HG02610 (cell line): ENCODE measurements at regions not wholly inside any gene's neighbourhood (a gene's known extent, or its start where the extent isn't known, plus 50 kb on each side); places are given as distances from the start of the nearest gene placed in this dataset.
A peak's percentile ranks its signal among the peaks of the same experiment; 100 is the strongest.
"Not testable (repeated sequence)": the region's sequence is repeated elsewhere in the genome, so short reads cannot be mapped to it uniquely, and the experiment has no call there.

Experiments used
- ATAC-seq: cut with Tn5 transposase; IDR thresholded peaks from one replicate; pipeline ENCODE4 v1.9.1; 2021; ENCODE audit warnings: mild to moderate bottlenecking, moderate library complexity; ENCODE audit not compliant: unreplicated experiment

- no peak for ATAC-seq
Measured at GRCh38 chr14:46444666-46445065, 206.9 kb downstream of the RPL10L start.

GRCh38 chr14:46433381-46433780 is 218.2 kb downstream of the RPL10L start:
- no peak for ATAC-seq

- no peak for ATAC-seq
Measured at GRCh38 chr14:46432516-46432915, 219.1 kb downstream of the RPL10L start.

DNA sequence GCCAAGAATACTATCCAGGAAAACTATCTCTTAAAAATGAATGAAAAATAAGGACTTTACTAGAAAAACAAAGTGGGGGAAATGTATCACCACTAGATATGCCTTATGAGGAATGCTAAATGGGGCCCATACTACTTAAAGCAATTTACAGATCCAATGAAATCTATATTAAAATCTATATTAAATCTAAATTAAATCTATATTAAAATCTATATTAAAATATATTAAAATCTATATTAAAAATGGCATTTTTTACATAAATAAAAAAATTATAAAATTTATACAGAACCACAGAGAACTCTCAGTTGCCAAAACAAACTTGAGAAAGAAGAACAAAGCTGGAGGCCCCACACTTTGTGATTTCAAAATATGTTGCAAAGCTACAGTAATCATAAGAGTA is 234.5 kb downstream of the RPL10L start:
- no peak for ATAC-seq

DNA sequence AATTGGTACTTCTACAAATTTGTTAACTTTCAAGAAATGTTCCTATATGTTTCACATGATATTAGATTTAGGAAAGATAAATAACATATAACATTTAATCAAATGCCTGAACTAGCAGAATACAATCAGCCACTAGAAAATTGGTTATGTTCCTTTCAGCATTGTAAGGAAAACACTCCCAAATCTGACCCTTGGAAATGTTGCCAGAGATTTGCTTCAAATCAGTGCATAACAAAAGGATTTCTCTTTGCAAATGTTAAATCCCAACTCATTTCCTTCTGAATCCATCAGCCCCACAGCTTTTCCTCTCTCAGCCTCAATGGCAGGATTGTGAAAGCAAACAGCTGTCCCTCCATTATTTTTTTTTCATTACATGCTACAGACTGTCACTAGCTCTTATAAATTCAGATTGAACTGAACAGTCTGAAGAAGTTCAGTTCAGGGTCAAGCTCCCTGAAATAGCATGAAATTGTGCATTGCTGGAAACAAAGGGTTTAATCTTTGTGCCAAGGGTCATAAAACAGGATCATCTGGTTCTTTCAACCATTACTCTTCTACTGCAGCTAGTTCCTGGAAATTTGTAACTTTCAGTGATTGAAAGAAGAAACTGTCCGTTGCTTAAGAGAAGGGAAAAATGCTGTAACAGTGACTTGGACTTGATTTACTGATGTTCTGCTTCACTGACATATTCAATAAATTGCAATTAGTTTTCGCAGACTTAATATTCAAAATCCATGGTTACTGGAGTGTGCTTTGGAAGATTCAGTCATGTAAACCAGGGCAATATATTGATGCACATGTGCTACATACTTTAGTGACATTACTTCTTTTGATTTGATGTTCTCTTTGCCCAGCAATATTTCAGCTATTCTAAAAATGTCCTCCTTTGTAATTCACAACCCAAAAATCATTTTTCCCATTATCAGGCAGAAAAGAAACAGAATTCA is 246.4 kb downstream of the RPL10L start:
- no peak for ATAC-seq

- ATAC-seq = not testable (repeated sequence)
Measured at GRCh38 chr14:46402001-46402690, 249.4 kb downstream of the RPL10L start.

DNA sequence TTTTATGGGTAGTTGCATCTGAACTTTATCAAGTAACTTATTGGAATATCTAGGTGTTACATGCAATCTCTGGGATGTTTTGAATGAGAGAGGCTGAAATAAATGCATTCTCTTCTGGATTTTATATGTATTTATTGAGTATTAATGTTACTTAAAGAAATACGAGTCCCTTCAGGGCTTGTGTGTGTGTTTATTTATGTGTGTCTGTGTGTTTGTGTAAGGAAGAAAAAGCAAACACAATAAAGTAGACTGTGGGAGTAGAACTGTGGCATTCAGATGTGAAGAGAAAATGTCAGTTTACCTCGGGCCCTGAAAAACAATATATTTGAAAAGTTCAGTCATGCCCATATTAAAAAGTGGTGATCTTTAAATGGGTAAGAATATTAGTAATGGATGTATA is 250.5 kb downstream of the RPL10L start:
- no peak for ATAC-seq

- ATAC-seq = no peak
Measured at GRCh38 chr14:46399049-46399448, 252.5 kb downstream of the RPL10L start.

- no peak for ATAC-seq
Measured at GRCh38 chr14:46384611-46385010, 267.0 kb downstream of the RPL10L start.

DNA sequence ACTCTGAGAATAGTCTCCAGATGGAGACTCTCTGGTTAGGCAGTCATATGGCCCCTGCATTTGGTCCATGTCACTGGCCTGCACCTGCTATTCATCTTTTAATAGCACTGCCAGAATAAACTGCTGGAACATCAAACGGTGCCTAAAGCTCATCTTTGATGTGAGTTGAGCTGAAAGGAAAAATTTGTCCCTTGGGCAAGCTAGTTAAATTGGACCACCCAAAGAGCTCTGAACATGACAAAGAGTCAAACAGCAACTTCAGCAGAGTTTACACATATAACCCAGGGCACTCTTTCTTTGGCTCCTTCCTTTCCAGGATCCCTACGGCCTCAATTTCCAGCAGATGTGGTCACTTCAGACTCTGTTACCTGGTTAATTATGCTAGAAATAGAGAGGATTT is 269.9 kb downstream of the RPL10L start:
- no peak for ATAC-seq

GRCh38 chr14:46378248-46378647 is 273.3 kb downstream of the RPL10L start:
- no peak for ATAC-seq

DNA sequence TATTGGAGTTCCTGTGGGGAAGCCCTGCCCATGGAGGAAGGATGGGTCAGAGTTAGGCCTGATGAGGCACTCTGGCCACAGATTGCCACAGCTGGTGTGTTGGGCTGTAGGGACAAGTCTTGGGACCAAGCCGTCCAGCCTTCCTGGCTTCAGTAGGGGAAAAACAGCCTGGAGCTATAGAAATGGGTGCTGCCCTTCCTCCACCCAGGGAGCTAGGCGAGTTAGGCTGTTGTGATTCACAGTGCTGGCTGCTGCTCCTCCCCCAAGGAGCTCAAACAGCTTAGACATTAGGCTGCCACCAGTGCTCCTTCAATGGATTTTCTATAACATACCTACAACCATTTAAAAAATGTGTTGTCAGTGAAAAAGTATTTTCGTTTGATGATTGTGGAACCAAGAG is 274.3 kb downstream of the RPL10L start:
- no peak for ATAC-seq

GRCh38 chr14:46369391-46369790 is 282.2 kb downstream of the RPL10L start:
- ATAC-seq = no peak

DNA sequence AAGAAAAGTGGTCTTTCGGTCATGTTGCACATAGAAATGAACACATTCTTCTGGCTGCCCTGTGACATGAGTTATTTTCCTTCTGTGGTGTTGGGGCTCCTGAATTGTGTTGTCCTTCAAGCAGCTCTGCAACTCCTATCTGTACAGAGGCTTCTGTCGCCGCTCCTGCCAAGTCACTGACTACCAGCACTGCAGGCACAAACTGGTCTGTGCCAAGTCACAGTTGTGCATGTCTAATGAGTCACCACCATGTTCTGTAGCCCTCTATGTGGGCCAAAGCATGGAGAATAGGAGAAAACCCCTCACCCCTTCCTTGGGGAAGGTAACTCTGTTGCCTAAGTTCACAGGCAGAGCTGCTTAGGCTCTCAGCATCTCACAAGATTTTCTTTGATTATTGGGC is 283.3 kb downstream of the RPL10L start:
- no peak for ATAC-seq

- ATAC-seq = no peak
Measured at GRCh38 chr14:46352844-46353243, 298.7 kb downstream of the RPL10L start.

GRCh38 chr14:46344327-46344937 is 307.1 kb downstream of the RPL10L start:
- ATAC-seq = peak; percentile 91

GRCh38 chr14:46325777-46326176 is 325.8 kb downstream of the RPL10L start:
- no peak for ATAC-seq

DNA sequence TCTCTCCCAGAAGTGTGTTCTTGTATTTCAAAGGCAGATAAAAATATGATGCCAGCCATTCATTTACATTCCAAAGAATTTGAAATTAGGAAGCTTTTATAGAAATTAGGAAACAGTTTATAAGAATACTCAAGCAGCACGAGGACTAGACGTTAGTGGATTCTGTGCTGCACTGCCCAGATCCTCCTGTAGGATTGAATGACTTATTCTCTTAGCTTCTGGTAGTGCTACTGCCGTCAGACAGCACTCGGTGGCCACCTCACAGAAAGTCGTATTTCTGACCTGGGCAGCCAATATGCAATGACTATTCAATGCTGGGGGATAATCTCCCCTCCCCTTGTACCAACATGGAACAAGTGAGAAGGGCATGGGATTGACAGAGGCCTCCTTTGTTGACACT is 326.4 kb downstream of the RPL10L start:
- ATAC-seq = no peak

DNA sequence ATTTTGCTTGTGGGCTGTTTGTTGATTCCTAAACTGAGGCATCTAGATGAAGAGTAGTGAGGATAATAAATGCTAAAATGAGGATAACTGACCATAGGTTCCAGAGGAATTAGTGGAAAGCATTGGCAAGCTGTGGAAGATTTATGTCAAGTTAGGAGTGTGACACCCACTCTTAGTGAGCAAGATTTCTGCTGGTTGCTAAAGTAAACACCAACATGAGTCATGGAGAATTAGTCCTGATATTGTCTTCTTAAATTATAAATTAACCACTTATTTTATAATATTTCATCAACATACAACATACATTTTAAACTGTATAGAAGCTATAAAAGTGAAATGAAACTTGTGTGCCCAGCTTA is 328.2 kb downstream of the RPL10L start:
- ATAC-seq = no peak

- no peak for ATAC-seq
Measured at GRCh38 chr14:46322730-46323403, 328.7 kb downstream of the RPL10L start.

DNA sequence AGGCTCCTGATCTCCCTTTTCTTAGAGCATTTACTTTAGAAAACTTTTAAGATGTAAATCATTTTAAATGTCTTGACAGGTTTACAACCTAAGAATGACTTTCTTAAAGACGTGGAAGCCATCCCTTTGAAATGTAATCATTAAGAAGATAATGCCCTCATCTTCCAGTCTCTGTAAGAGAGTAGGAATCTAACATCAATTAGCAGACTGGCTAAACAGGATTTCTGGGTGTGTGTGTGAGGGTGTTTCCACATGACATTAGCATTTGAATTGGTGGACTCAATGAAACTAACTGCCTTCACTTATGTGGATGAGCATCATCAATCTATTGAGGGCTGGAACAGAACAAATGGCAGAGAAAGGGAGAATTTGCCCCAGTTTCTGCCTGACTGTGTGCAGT is 329.5 kb downstream of the RPL10L start:
- ATAC-seq = no peak
